A549 (cell line): ENCODE measurements at regions not wholly inside any gene's neighbourhood (a gene's known extent, or its start where the extent isn't known, plus 50 kb on each side); places are given as distances from the start of the nearest gene placed in this dataset.

Experiments used
- RFX5 ChIP-seq: fragments of 450-650 bp; IDR thresholded peaks from 2 replicates; pipeline ENCODE4 v1.7.1; 2014; ENCODE audit warnings: antibody characterized with exemption, mild to moderate bottlenecking, moderate library complexity
- SREBF2 ChIP-seq: fragments of 450-650 bp; IDR thresholded peaks from 2 replicates; pipeline ENCODE4 v1.6.1; 2014; ENCODE audit warnings: mild to moderate bottlenecking, moderate library complexity
- TF ChIP-seq, protein P1 (sequence below): fragments of >200 bp; sonication (Bioruptor Twin); formaldehyde crosslinking; IDR thresholded peaks from 3 replicates; pipeline ENCODE4 v1.5.1; 2016

DNA sequence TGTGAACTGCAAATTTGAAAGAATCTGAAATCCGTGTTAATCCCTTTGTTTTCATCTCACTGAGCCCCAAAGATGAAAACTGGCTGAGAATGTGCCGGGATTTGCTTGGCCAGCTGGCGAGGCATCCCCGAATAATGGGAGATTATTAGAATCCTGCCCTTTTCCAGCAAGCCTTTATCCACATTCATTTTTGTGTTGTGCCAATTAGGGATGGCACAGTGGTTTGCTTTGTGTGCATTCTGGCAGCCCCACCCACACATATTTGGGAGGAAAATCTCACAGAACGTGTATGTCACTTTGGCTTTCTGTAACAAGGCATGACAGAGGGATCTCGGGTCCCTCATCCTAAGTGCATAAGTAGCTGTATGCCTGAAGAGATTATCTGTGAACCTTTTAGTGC, 405.8 kb upstream of the FAM98A start:
- TF ChIP-seq, protein P1, sequence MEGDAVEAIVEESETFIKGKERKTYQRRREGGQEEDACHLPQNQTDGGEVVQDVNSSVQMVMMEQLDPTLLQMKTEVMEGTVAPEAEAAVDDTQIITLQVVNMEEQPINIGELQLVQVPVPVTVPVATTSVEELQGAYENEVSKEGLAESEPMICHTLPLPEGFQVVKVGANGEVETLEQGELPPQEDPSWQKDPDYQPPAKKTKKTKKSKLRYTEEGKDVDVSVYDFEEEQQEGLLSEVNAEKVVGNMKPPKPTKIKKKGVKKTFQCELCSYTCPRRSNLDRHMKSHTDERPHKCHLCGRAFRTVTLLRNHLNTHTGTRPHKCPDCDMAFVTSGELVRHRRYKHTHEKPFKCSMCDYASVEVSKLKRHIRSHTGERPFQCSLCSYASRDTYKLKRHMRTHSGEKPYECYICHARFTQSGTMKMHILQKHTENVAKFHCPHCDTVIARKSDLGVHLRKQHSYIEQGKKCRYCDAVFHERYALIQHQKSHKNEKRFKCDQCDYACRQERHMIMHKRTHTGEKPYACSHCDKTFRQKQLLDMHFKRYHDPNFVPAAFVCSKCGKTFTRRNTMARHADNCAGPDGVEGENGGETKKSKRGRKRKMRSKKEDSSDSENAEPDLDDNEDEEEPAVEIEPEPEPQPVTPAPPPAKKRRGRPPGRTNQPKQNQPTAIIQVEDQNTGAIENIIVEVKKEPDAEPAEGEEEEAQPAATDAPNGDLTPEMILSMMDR, result no peak
- TF ChIP-seq RFX5 (no peak), SREBF2 (no peak)
